GM18502 (cell line): ENCODE measurements at regions not wholly inside any gene's neighbourhood (a gene's known extent, or its start where the extent isn't known, plus 50 kb on each side); places are given as distances from the start of the nearest gene placed in this dataset.
"Not testable (repeated sequence)": the region's sequence is repeated elsewhere in the genome, so short reads cannot be mapped to it uniquely, and the experiment has no call there.

Experiments
- ATAC-seq: cut with Tn5 transposase; IDR thresholded peaks from one replicate; pipeline ENCODE4 v1.9.1; 2021; ENCODE audit warnings: mild to moderate bottlenecking; ENCODE audit not compliant: unreplicated experiment, poor library complexity

GRCh38 chr6:81568973-81569372, 183.5 kb downstream of the TENT5A start:
- ATAC-seq, result no peak

GRCh38 chr6:81565071-81565470, 187.4 kb downstream of the TENT5A start:
- ATAC-seq, result no peak

GRCh38 chr6:81564470-81565068, 187.9 kb downstream of the TENT5A start:
- ATAC-seq, result no peak

- ATAC-seq, result no peak
Observed at GRCh38 chr6:81562169-81562568, 190.3 kb downstream of the TENT5A start.

- ATAC-seq, result no peak
Observed at GRCh38 chr6:81561731-81562130, 190.8 kb downstream of the TENT5A start.

GRCh38 chr6:81561071-81561564, 191.4 kb downstream of the TENT5A start:
- ATAC-seq, result no peak

- no peak for ATAC-seq
Observed at GRCh38 chr6:81557811-81558210, 194.7 kb downstream of the TENT5A start.

GRCh38 chr6:81556551-81556950, 195.9 kb downstream of the TENT5A start:
- no peak for ATAC-seq

GRCh38 chr6:81553216-81553615, 199.3 kb downstream of the TENT5A start:
- ATAC-seq, result no peak

GRCh38 chr6:81552644-81553043, 199.8 kb downstream of the TENT5A start:
- ATAC-seq, result no peak

GRCh38 chr6:81547149-81547548, 205.3 kb downstream of the TENT5A start:
- no peak for ATAC-seq

- no peak for ATAC-seq
Observed at GRCh38 chr6:81534934-81535465, 217.5 kb downstream of the TENT5A start.

- ATAC-seq, result no peak
Observed at GRCh38 chr6:81531869-81532561, 220.5 kb downstream of the TENT5A start.

GRCh38 chr6:81517455-81517854, 235.0 kb downstream of the TENT5A start:
- ATAC-seq, result no peak

- no peak for ATAC-seq
Observed at GRCh38 chr6:81515562-81516453, 236.7 kb downstream of the TENT5A start.

- not testable (repeated sequence) for ATAC-seq
Observed at GRCh38 chr6:81514195-81514594, 238.3 kb downstream of the TENT5A start.

- no peak for ATAC-seq
Observed at GRCh38 chr6:81511423-81511822, 241.1 kb downstream of the TENT5A start.

- ATAC-seq, result no peak
Observed at GRCh38 chr6:81495999-81496398, 256.5 kb downstream of the TENT5A start.

GRCh38 chr6:81491454-81492101, 260.9 kb downstream of the TENT5A start:
- no peak for ATAC-seq

- ATAC-seq, result no peak
Observed at GRCh38 chr6:81487489-81487888, 265.0 kb downstream of the TENT5A start.
